Right lobe of liver (tissue), 4 donors: ENCODE measurements at regions not wholly inside any gene's neighbourhood (a gene's known extent, or its start where the extent isn't known, plus 50 kb on each side); places are given as distances from the start of the nearest gene placed in this dataset.

ENCODE experiments used
- CTCF ChIP-seq, 4 donors: fragments of 200-600 bp in 3 of 4; fragments of 450-650 bp in 1 of 4; IDR thresholded peaks; one replicate each; pipeline versions ENCODE4 v1.5.1 to v1.8.0; 2016 to 2022; ENCODE audit warnings: antibody characterized with exemption in 4 of 4, mild to moderate bottlenecking in 2 of 4
- POLR2A ChIP-seq: fragments of 450-650 bp; IDR thresholded peaks from one replicate; pipeline ENCODE4 v1.6.1; 2017; ENCODE audit warnings: antibody characterized with exemption, mild to moderate bottlenecking
- donor health status: DM: no; HTN: no; CAD: no.
- donor health status: DM: no; HTN: no; CAD: no.
- donor health status: DM: no; HTN: yes; CAD: no.

- TF ChIP-seq CTCF (IDR thresholded peaks at IDR 0.05) = no peak
- no peak for TF ChIP-seq POLR2A
Observed at GRCh38 chr6:6995328-6995727, 112.4 kb upstream of the RREB1 start.
